ENCODE measurements at regions not wholly inside any gene's neighbourhood (a gene's known extent, or its start where the extent isn't known, plus 50 kb on each side); places are given as distances from the start of the nearest gene placed in this dataset.

DNA sequence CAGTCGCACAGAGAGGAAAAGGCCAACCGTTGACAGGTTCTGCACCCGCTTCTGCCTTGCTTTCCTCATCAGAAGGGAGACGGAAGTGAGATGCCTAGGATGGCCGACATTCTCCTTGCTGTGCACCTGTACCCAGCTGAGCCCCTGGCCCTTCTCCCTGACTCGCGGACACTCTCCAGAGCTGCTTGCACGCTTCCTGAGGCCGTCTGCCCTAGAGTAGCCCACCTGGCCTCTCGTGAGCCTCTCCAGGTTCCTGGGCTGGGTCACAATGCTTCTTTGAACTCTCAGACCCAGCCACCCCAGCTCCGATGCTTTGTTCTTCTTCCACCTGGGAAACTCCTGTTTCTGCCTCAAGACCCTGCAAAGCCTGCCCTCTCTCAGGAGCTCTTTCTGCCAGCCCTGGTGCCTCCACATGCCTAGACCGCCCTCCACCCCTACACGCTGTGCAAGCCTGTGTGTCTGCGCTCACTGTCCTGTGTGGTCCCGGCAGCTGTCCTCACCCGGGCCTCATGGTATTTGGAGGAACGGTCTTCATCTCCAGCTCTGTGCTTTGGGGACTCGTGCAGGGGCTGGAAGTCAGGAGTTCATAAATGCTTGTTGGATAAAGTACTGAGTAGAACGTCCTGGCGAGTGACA, 345.4 kb upstream of the SALL3 start:
- no peaks in the 10 kb centered on the region for H3K36me3 Mint-ChIP-seq (ENCODE audit: low read depth)
- H3K27me3 Mint-ChIP-seq (ENCODE audit: low read depth, poor library complexity): no peaks in the 10 kb centered on the region
- H3K27ac Mint-ChIP-seq: peak overlapping the region; percentile 81

DNA sequence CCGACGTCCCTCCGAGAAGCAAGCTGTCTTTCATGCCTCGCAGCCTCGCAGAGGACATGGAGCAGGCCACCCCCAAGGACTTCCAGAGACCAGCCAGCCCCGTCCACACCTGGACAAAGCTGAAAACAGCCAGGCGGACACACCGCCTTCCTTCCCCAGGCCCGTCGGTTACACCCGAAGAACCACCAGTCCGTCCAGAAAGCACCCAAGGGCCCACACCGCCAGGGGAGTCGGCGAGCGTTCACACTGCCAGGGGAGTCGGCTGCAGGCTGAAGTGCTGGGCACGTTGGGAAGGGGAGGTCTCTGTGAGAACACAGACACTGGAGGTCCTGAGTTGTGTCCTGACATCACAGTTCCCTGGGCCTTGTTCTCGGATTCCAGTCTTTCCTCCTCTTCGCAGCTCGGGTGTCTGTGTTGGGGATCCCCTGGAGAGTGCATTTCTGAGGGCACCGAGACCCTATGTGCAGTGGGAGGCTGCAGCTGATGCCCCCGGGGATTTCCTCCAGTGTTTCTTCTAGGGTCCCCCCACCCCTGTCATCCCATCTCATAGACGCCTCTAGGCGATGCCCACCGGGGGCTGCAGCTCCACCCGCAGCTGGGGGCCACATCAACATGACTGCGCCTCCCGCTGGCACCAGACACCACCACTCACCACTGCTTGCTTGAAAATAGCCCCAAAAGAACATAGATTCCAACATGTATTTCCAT, 344.4 kb upstream of the SALL3 start:
- TF ChIP-seq, protein P1, sequence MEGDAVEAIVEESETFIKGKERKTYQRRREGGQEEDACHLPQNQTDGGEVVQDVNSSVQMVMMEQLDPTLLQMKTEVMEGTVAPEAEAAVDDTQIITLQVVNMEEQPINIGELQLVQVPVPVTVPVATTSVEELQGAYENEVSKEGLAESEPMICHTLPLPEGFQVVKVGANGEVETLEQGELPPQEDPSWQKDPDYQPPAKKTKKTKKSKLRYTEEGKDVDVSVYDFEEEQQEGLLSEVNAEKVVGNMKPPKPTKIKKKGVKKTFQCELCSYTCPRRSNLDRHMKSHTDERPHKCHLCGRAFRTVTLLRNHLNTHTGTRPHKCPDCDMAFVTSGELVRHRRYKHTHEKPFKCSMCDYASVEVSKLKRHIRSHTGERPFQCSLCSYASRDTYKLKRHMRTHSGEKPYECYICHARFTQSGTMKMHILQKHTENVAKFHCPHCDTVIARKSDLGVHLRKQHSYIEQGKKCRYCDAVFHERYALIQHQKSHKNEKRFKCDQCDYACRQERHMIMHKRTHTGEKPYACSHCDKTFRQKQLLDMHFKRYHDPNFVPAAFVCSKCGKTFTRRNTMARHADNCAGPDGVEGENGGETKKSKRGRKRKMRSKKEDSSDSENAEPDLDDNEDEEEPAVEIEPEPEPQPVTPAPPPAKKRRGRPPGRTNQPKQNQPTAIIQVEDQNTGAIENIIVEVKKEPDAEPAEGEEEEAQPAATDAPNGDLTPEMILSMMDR (IDR thresholded peaks at IDR 0.05): no peak
- H3K4me1 Mint-ChIP-seq: peaks cover 53% of the 10 kb centered on the region
- no peaks in the 10 kb centered on the region for H3K36me3 Mint-ChIP-seq (ENCODE audit: low read depth)
- no peak overlapping the region for H3K4me3 Mint-ChIP-seq
- peaks cover 4% of the 10 kb centered on the region for H3K27me3 Mint-ChIP-seq (ENCODE audit: low read depth, poor library complexity)
- H3K27ac Mint-ChIP-seq: peak overlapping the region; percentile 70
- H3K9me3 Mint-ChIP-seq: peaks cover 9% of the 10 kb centered on the region
- no peak for DNase-seq

More for the DNA sequence above, 345.4 kb upstream of the SALL3 start:
- no peak overlapping the region for H3K4me3 Mint-ChIP-seq
- peaks cover 19% of the 10 kb centered on the region for H3K9me3 Mint-ChIP-seq
- no peak for DNase-seq
- H3K4me1 Mint-ChIP-seq: peaks cover 42% of the 10 kb centered on the region
- TF ChIP-seq, protein P1 (IDR thresholded peaks at IDR 0.05): no peak

DNA sequence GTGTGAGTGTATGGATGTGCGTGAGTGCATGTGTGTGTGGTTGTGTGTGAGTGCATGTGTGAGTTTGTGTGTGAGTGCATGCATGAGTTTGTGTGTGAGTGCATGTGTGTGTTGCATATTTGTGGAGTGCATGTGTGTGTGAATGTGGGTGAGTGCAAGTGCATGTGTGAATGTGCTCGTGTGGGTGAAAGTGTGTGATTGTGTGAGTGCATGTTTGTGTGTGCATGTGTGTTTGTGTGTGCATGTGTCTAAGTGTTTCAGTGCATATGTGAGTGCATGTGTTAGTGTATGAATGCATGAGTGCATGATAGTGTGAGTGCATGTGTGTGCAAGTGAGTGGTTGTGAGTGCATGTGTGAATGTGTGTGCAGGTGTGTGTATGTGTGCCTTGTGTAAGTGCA, 343.4 kb upstream of the SALL3 start:
- H3K4me1 Mint-ChIP-seq: peaks cover 62% of the 10 kb centered on the region
- peaks cover 4% of the 10 kb centered on the region for H3K27me3 Mint-ChIP-seq (ENCODE audit: low read depth, poor library complexity)
- TF ChIP-seq, protein P1 (IDR thresholded peaks at IDR 0.05): no peak
- peak overlapping the region; percentile 76 for H3K27ac Mint-ChIP-seq
- no peak for DNase-seq
- H3K4me3 Mint-ChIP-seq: no peak overlapping the region
- H3K36me3 Mint-ChIP-seq (ENCODE audit: low read depth): no peaks in the 10 kb centered on the region
- H3K9me3 Mint-ChIP-seq: no peaks in the 10 kb centered on the region

DNA sequence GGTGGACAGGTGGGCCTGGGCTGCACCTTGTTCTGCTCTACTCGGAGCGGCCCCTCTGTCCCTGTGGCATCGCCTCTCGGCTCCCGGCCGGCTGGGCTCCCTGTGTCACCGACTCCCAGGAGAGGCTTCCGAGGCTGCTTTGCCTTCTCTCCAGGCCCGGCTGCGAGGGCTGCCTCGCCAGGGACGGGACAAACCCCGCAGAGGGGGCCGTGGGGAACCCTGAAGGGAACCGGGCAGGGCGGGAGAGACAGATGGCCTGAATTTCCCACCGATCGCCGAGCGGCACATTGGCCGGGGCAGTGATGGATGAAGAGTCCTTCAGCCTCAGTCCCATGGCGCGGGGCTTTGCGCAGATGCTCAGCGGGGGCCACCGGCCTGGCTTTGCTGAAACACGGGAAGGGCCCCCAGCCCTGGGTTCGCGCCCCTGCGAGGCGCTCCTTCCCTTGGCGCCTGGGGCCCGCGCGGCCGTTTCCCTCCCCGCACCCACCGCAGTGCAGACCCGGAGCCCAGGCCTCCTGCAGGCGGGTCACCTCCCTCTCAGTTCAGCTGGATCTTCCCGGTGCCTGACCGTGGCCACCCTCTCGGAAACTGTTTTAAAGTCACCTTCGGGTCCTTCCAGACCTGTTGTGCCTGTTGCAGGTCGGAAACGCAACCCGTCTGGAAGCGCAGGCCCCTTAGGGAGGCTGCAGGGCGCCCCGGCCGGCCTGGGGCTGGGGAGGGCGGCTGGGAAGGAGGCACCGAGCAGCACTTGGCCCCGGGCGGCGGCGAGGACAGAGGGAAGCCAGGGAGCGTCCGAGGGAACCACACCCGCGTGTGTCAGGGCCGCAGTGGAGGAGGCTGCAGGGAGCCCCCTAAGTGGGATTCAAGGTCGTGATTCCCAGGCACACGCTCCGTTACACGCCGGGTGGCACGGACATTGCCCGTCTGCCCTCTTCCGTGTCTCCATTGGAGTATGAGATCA, 341.9 kb upstream of the SALL3 start:
- Mint-ChIP-seq H3K36me3 (ENCODE audit: low read depth) (no peaks in the 10 kb centered on the region), H3K4me3 (no peak overlapping the region), H3K9me3 (no peaks in the 10 kb centered on the region), H3K4me1 (peaks cover 75% of the 10 kb centered on the region), H3K27me3 (ENCODE audit: low read depth, poor library complexity) (peaks cover 4% of the 10 kb centered on the region), H3K27ac (peak overlapping the region; percentile 30)
- no peak for DNase-seq
- TF ChIP-seq, protein P1 (IDR thresholded peaks at IDR 0.05): no peak

DNA sequence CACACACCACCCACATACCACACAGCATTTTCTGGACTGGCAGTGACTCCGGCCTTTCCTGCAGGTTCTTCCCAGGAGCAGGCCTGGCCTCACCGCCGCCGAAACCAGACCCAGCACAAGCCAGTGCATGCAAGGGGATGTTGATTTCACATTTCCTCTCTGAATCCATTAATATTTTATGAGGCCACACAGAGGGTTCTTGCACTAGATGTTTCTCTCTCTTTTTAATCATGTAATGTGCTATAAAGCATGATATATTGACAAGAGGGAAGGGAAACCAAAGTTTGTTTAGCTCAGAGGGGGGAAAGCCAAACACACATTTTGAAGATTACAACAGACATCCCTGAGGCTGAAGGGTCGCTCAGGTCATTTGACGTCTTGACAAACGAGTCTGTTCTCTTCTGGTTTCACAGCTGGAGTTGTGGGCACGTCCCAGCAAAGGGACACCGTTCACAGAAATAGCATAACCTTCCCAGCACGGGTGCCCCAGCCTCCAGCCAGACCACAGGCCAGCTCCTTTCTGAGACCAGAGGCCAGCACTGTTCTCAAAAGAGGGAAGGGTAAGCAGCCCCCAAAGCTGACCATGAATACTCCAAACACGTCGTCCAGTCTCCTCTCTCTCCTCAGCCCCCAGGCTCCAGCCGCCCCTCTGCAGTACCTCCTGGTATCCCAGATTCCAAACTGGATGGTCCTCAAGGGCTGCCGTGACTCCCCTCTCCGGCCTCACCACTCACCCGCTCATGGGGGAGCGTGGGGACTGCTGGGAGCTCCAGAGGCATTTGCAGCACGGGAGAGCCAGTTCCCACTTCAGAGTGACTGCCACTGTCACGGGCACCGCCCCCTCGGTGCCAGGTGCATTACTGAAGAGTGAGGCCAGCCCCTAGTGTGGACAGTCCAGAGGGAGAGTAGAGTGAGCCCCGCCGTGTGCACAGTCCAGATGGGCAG, 340.3 kb upstream of the SALL3 start:
- Mint-ChIP-seq H3K27ac (peak overlapping the region; percentile 68), H3K36me3 (ENCODE audit: low read depth) (no peaks in the 10 kb centered on the region), H3K27me3 (ENCODE audit: low read depth, poor library complexity) (peaks cover 4% of the 10 kb centered on the region), H3K9me3 (no peaks in the 10 kb centered on the region), H3K4me3 (no peak overlapping the region), H3K4me1 (peaks cover 81% of the 10 kb centered on the region)
- TF ChIP-seq, protein P1 (IDR thresholded peaks at IDR 0.05): no peak
- DNase-seq: no peak
